Panc1 (cell line): ENCODE measurements at regions not wholly inside any gene's neighbourhood (a gene's known extent, or its start where the extent isn't known, plus 50 kb on each side); places are given as distances from the start of the nearest gene placed in this dataset.

ENCODE experiments used
- POLR2AphosphoS5 ChIP-seq: IDR thresholded peaks from 2 replicates; pipeline ENCODE4 v1.6.1; 2012; ENCODE audit warnings: mild to moderate bottlenecking, low read depth, low read length, moderate library complexity
- TCF7L2 ChIP-seq: IDR thresholded peaks from 2 replicates; pipeline ENCODE4 v1.6.1; 2011; ENCODE audit warnings: mild to moderate bottlenecking, low read depth, low read length, inconsistent platforms
- TF ChIP-seq, protein P1 (sequence below): fragments of 450-650 bp; IDR thresholded peaks from 2 replicates; pipeline ENCODE4 v1.5.1; 2017; ENCODE audit warnings: mild to moderate bottlenecking
- TF ChIP-seq, protein P2 (sequence below), 2 experiments: IDR thresholded peaks; 2 replicates each; pipeline ENCODE4 v1.6.1; 2011 to 2012; ENCODE audit warnings: low read depth in 2 of 2, control low read depth in 1 of 2, low read length in 1 of 2, mild to moderate bottlenecking in 1 of 2, moderate library complexity in 1 of 2; ENCODE audit not compliant: insufficient read depth in 1 of 2

DNA sequence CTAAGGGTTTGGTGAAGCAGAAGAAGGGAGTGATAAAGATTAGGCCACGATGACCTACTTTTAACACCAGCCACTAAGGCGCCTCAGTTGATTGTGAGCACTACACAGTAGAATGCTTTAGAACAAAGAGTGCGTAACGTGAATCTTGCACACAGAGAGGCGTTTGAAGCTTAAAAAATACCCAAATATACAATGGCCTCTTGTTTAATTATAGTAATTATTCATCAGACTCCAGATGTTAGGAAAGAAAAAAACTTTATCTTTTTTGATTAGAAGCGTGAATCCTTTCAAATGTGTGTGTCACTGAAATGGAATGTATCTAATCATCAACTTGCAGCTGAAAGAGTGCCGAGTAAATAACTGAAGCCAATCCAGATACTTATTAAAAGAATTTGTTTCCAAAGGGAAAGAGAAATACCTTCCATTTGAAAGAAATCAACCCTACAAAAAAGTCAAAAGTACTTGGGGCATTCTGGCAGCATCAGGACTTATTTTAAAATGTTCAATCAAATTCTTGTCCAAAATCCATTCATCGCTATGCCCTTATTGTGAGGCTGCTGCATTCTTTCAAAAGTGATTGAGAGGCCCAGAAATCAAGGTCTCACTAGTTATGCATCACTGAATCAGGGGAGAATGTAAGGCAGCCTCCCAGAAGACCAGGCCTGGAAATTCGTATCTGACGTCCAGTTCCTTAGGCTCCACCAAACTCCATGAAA lies 337.5 kb downstream of the ZNF608 start:
- TF ChIP-seq, protein P1, sequence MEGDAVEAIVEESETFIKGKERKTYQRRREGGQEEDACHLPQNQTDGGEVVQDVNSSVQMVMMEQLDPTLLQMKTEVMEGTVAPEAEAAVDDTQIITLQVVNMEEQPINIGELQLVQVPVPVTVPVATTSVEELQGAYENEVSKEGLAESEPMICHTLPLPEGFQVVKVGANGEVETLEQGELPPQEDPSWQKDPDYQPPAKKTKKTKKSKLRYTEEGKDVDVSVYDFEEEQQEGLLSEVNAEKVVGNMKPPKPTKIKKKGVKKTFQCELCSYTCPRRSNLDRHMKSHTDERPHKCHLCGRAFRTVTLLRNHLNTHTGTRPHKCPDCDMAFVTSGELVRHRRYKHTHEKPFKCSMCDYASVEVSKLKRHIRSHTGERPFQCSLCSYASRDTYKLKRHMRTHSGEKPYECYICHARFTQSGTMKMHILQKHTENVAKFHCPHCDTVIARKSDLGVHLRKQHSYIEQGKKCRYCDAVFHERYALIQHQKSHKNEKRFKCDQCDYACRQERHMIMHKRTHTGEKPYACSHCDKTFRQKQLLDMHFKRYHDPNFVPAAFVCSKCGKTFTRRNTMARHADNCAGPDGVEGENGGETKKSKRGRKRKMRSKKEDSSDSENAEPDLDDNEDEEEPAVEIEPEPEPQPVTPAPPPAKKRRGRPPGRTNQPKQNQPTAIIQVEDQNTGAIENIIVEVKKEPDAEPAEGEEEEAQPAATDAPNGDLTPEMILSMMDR = no peak
- TF ChIP-seq, protein P2, sequence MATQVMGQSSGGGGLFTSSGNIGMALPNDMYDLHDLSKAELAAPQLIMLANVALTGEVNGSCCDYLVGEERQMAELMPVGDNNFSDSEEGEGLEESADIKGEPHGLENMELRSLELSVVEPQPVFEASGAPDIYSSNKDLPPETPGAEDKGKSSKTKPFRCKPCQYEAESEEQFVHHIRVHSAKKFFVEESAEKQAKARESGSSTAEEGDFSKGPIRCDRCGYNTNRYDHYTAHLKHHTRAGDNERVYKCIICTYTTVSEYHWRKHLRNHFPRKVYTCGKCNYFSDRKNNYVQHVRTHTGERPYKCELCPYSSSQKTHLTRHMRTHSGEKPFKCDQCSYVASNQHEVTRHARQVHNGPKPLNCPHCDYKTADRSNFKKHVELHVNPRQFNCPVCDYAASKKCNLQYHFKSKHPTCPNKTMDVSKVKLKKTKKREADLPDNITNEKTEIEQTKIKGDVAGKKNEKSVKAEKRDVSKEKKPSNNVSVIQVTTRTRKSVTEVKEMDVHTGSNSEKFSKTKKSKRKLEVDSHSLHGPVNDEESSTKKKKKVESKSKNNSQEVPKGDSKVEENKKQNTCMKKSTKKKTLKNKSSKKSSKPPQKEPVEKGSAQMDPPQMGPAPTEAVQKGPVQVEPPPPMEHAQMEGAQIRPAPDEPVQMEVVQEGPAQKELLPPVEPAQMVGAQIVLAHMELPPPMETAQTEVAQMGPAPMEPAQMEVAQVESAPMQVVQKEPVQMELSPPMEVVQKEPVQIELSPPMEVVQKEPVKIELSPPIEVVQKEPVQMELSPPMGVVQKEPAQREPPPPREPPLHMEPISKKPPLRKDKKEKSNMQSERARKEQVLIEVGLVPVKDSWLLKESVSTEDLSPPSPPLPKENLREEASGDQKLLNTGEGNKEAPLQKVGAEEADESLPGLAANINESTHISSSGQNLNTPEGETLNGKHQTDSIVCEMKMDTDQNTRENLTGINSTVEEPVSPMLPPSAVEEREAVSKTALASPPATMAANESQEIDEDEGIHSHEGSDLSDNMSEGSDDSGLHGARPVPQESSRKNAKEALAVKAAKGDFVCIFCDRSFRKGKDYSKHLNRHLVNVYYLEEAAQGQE (IDR thresholded peaks at IDR 0.05; ENCODE audit: insufficient read depth in 1 of 2, low read depth in 2 of 2, low read length in 1 of 2) = no peak
- no peak for TF ChIP-seq POLR2AphosphoS5
- TF ChIP-seq TCF7L2 = no peak
